CD14-positive monocyte (primary cell): ENCODE measurements at regions not wholly inside any gene's neighbourhood (a gene's known extent, or its start where the extent isn't known, plus 50 kb on each side); places are given as distances from the start of the nearest gene placed in this dataset.

Experiments
- DNase-seq, 3 donors: peaks; one replicate each; pipeline ENCODE4 v3.0.0-alpha.2; 2011 to 2022
- H2AFZ ChIP-seq: 2 replicates; pipeline ENCODE4 v1.6.0; 2012; ENCODE audit warnings: mild to moderate bottlenecking, low read depth, low read length, inconsistent platforms; ENCODE audit not compliant: insufficient read depth, poor library complexity, severe bottlenecking
- H3K27ac ChIP-seq, 2 donors: 1 replicate in 1 of 2; 2 replicates in 1 of 2; pipeline ENCODE4 v1.5.1; 2012 to 2013; ENCODE audit warnings: low read length in 2 of 2, control low read depth in 1 of 2, inconsistent platforms in 1 of 2, low read depth in 1 of 2, mild to moderate bottlenecking in 1 of 2
- H3K27me3 ChIP-seq, 2 donors: one replicate each; pipeline versions ENCODE4 v1.6.0 to v1.6.1; 2011 to 2013; ENCODE audit warnings: low read length in 2 of 2; ENCODE audit not compliant: control insufficient read depth in 2 of 2, insufficient read depth in 2 of 2
- H3K36me3 ChIP-seq, 2 donors: replicated peaks in 1 of 2; 1 replicate in 1 of 2; 2 replicates in 1 of 2; pipeline versions ENCODE4 v1.5.1 to v1.6.1; 2012 to 2013; ENCODE audit warnings: low read length in 2 of 2, control low read depth in 1 of 2, inconsistent platforms in 1 of 2, mild to moderate bottlenecking in 1 of 2; ENCODE audit not compliant: insufficient read depth in 2 of 2, control insufficient read depth in 1 of 2
- H3K4me1 ChIP-seq, 2 donors: 1 replicate in 1 of 2; 2 replicates in 1 of 2; pipeline versions ENCODE4 v1.5.1 to v1.6.1; 2012 to 2013; ENCODE audit warnings: low read length in 2 of 2, control low read depth in 1 of 2, inconsistent platforms in 1 of 2, mild to moderate bottlenecking in 1 of 2, moderate library complexity in 1 of 2; ENCODE audit not compliant: insufficient read depth in 2 of 2, control insufficient read depth in 1 of 2
- H3K4me2 ChIP-seq: replicated peaks from 2 replicates; pipeline ENCODE3; 2012; ENCODE audit warnings: low read length, moderate library complexity, mild to moderate bottlenecking; ENCODE audit not compliant: poor library complexity, severe bottlenecking; ENCODE audit errors: extremely low read depth
- H3K4me3 ChIP-seq, 3 experiments: fragments of 200-600 bp in 1 of 3; sonication (generic) in 1 of 3; replicated peaks in 1 of 3; 1 replicate in 2 of 3; 2 replicates in 1 of 3; pipeline ENCODE4 v1.5.1; 2011 to 2013; ENCODE audit warnings: low read length in 3 of 3, mild to moderate bottlenecking in 3 of 3, control low read depth in 2 of 3, low read depth in 2 of 3, inconsistent platforms in 1 of 3, moderate library complexity in 1 of 3
- H3K79me2 ChIP-seq: 2 replicates; pipeline ENCODE4 v1.6.0; 2012; ENCODE audit warnings: mild to moderate bottlenecking, control low read depth, inconsistent platforms, low read length, moderate library complexity; ENCODE audit not compliant: insufficient read depth
- H3K9ac ChIP-seq: 2 replicates; pipeline ENCODE4 v1.6.0; 2017; ENCODE audit warnings: low read length, mild to moderate bottlenecking; ENCODE audit not compliant: insufficient read depth, poor library complexity, severe bottlenecking
- H3K9me3 ChIP-seq, 2 donors: replicated peaks in 1 of 2; 1 replicate in 1 of 2; 2 replicates in 1 of 2; pipeline versions ENCODE4 v1.5.1 to v1.6.1; 2012 to 2013; ENCODE audit warnings: low read length in 2 of 2, control low read depth in 1 of 2; ENCODE audit not compliant: control insufficient read depth in 1 of 2, insufficient read depth in 1 of 2
- H4K20me1 ChIP-seq: 2 replicates; pipeline ENCODE4 v1.6.0; 2012; ENCODE audit warnings: mild to moderate bottlenecking, low read length, control low read depth, moderate library complexity; ENCODE audit not compliant: insufficient read depth
- H3K27ac Mint-ChIP-seq, 7 donors: one replicate each; pipeline ENCODE4 v1.8.0; 2020; ENCODE audit warnings: mild to moderate bottlenecking in 7 of 7, mixed read lengths in 7 of 7, moderate library complexity in 6 of 7, inconsistent platforms in 2 of 7
- H3K27me3 Mint-ChIP-seq, 3 donors: one replicate each; pipeline ENCODE4 v1.8.0; 2021 to 2022; ENCODE audit warnings: low read depth in 3 of 3, mild to moderate bottlenecking in 3 of 3, mixed read lengths in 3 of 3, moderate library complexity in 3 of 3, inconsistent platforms in 1 of 3
- H3K36me3 Mint-ChIP-seq, 2 donors: one replicate each; pipeline ENCODE4 v1.8.0; 2020; ENCODE audit warnings: mixed read lengths in 2 of 2, inconsistent platforms in 1 of 2, mild to moderate bottlenecking in 1 of 2
- H3K4me1 Mint-ChIP-seq: one replicate; pipeline ENCODE4 v1.8.0; 2020; ENCODE audit warnings: mild to moderate bottlenecking, mixed read lengths
- H3K4me3 Mint-ChIP-seq, 2 donors: one replicate each; pipeline ENCODE4 v1.8.0; 2020; ENCODE audit warnings: mild to moderate bottlenecking in 2 of 2, mixed read lengths in 2 of 2, moderate library complexity in 1 of 2
- H3K9me3 Mint-ChIP-seq, 7 donors: one replicate each; pipeline ENCODE4 v1.8.0; 2020 to 2022; ENCODE audit warnings: mixed read lengths in 7 of 7, mild to moderate bottlenecking in 6 of 7, moderate library complexity in 6 of 7, inconsistent platforms in 2 of 7
- WGBS: methylation state at CpG from one replicate; pipeline ENCODE4 v1.1.5; 2013; ENCODE audit warnings: missing lambda C conversion rate; ENCODE audit not compliant: insufficient coverage; 5-methylcytosine and 5-hydroxymethylcytosine counted together
- intact Hi-C, 2 donors: fragments of 100-400 bp; cut with micrococcal nuclease; formaldehyde crosslinking; loops; one replicate each; pipeline versions ENCODE4 v1.15.0 to v1.15.1; 2023
- TF ChIP-seq, protein P1 (sequence below): fragments of 200-600 bp; IDR thresholded peaks from one replicate; pipeline ENCODE4 v1.8.0; 2022; ENCODE audit warnings: antibody characterized with exemption, mild to moderate bottlenecking

DNA sequence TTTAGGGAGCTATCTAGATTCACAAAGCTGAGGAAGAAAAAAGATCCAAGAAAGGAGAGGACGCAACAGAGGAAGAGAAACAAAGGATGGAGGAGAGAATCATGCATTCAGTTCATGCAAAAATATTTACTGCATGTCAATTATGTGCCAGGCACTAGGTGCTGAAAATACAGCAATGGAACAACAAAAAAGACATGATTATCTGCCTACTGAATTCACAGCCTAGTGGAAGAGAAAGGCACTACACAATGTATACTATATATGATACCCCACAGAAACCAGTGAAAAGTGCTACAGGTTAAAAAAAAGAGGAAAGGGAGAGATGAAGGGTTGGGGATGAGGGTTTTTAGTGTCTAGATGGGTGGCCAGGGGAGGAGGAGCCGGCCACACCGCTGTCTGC is 520.4 kb upstream of the CELF2 start:
- Mint-ChIP-seq H3K4me1 (peaks cover 23% of the 10 kb centered on the region), H3K27ac (no peak overlapping the region), H3K36me3 (no peaks in the 10 kb centered on the region), H3K9me3 (peaks cover 2 to 14% (median 9%) of the 10 kb centered on the region in 7 donors), H3K27me3 (peaks cover 1 to 10% (median 2%) of the 10 kb centered on the region in 3 donors), H3K4me3 (no peak overlapping the region)
- H3K9ac ChIP-seq, result no peak overlapping the region
- no peaks in the 10 kb centered on the region for H3K27me3 ChIP-seq
- no peak overlapping the region for H3K4me3 ChIP-seq
- H3K36me3 ChIP-seq, result no peaks in the 10 kb centered on the region
- peaks cover 5 to 42% of the 10 kb centered on the region in 2 donors for H3K4me1 ChIP-seq
- TF ChIP-seq, protein P1, sequence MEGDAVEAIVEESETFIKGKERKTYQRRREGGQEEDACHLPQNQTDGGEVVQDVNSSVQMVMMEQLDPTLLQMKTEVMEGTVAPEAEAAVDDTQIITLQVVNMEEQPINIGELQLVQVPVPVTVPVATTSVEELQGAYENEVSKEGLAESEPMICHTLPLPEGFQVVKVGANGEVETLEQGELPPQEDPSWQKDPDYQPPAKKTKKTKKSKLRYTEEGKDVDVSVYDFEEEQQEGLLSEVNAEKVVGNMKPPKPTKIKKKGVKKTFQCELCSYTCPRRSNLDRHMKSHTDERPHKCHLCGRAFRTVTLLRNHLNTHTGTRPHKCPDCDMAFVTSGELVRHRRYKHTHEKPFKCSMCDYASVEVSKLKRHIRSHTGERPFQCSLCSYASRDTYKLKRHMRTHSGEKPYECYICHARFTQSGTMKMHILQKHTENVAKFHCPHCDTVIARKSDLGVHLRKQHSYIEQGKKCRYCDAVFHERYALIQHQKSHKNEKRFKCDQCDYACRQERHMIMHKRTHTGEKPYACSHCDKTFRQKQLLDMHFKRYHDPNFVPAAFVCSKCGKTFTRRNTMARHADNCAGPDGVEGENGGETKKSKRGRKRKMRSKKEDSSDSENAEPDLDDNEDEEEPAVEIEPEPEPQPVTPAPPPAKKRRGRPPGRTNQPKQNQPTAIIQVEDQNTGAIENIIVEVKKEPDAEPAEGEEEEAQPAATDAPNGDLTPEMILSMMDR, result no peak
- H3K9me3 ChIP-seq, result no peaks in the 10 kb centered on the region
- no peaks in the 10 kb centered on the region for H4K20me1 ChIP-seq
- 94% methylated on average over 3 of the region's 3 CpGs for WGBS
- no peak for DNase-seq
- intact Hi-C loops, result no loop called here
- H3K27ac ChIP-seq, result no peak overlapping the region
- H3K79me2 ChIP-seq, result no peaks in the 10 kb centered on the region
- H2AFZ ChIP-seq, result no peak overlapping the region
- H3K4me2 ChIP-seq, result no peak overlapping the region

DNA sequence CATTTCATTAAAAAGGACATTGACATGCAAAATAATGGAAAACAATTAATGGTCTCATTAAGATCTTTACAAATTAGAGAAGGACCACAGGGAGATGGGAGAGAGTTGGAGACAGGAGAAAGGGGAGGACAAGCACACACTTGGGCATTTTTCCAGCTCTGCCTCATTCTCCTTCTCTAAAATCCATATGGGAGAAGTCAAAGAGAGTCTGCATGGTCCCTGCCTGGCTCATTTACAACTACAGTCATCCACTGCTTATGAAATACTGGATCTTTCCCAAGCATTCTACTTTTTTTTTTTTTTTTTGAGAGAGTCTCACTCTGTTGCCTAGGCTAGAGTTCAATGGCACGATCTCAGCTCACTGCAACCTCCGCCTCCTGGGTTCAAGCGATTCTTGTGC is 518.9 kb upstream of the CELF2 start:
- peak overlapping the region in 1 of 7 donors; percentile 49 for H3K27ac Mint-ChIP-seq

More for the DNA sequence above, 518.9 kb upstream of the CELF2 start:
- Histone ChIP-seq H2AFZ (no peak overlapping the region), H3K9ac (no peak overlapping the region), H3K27ac (no peak overlapping the region), H3K4me3 (no peak overlapping the region), H3K36me3 (no peaks in the 10 kb centered on the region), H3K9me3 (no peaks in the 10 kb centered on the region), H3K4me1 (peaks cover 5 to 47% of the 10 kb centered on the region in 2 donors), H3K27me3 (no peaks in the 10 kb centered on the region), H3K79me2 (no peaks in the 10 kb centered on the region), H4K20me1 (no peaks in the 10 kb centered on the region), H3K4me2 (no peak overlapping the region)
- DNase-seq, result no peak
- no CpG with 5 or more reads among the region's 3 CpGs for WGBS
- TF ChIP-seq, protein P1, result no peak
- Mint-ChIP-seq H3K36me3 (no peaks in the 10 kb centered on the region), H3K27me3 (peaks cover 1 to 10% (median 2%) of the 10 kb centered on the region in 3 donors), H3K4me1 (peaks cover 27% of the 10 kb centered on the region), H3K9me3 (peaks cover 2 to 12% (median 7%) of the 10 kb centered on the region in 7 donors), H3K4me3 (no peak overlapping the region)
- intact Hi-C loops, result no loop called here
